ENCODE measurements at regions not wholly inside any gene's neighbourhood (a gene's known extent, or its start where the extent isn't known, plus 50 kb on each side); places are given as distances from the start of the nearest gene placed in this dataset.

DNA sequence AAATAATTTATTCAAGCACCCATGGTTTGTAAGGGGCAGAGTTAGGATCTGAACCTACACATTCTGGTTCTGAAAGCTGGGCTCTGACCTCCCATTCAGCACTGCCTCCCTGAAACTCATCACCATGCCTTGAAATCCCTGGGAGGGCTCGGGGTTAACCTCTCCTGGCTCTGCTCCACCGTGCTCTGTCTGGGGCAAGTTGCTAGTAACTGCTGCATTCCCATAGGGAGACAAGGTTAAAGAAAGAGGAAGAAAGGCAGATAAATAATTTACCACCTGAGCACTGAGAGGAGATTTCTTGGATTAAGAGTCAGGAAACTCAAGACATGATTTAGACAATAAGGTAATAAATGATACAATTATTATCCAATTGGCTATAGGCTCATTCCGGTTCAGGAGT is 199.3 kb downstream of the KIF18A start:
- Histone ChIP-seq H4K20me1 (ENCODE audit: control insufficient read depth, insufficient read depth) (no peaks in the 10 kb centered on the region), H3K27ac (ENCODE audit: control insufficient read depth, insufficient read depth) (no peak overlapping the region), H2AFZ (ENCODE audit: control insufficient read depth, low read depth, low read length) (no peak overlapping the region), H3K4me3 (no peak overlapping the region), H3K4me1 (ENCODE audit: control insufficient read depth, insufficient read depth, low read length) (peaks cover 1% of the 10 kb centered on the region), H3K9ac (ENCODE audit: control insufficient read depth, insufficient read depth, low read length) (no peak overlapping the region), H3K27me3 (replicated peaks in 1 of 2; ENCODE audit: control insufficient read depth in 2 of 2, insufficient read depth in 2 of 2, low read length in 1 of 2) (no peaks in the 10 kb centered on the region), H3K79me2 (ENCODE audit: control insufficient read depth, insufficient read depth, low read length) (no peaks in the 10 kb centered on the region), H3K4me2 (ENCODE audit: control insufficient read depth, insufficient read depth) (no peak overlapping the region), H3K36me3 (ENCODE audit: control insufficient read depth in 2 of 2, insufficient read depth in 2 of 2, low read length in 1 of 2) (no peaks in the 10 kb centered on the region), H3K9me3 (replicated peaks; ENCODE audit: control insufficient read depth, insufficient read depth, low read length) (no peaks in the 10 kb centered on the region)
- ChIA-PET CTCF (no interaction called here), RAD21 (ENCODE audit: unreplicated experiment) (no interaction called here), POLR2A (no interaction called here), SMC1A (ENCODE audit: uncharacterized antibody, unreplicated experiment) (no interaction called here)
- intact Hi-C loops (cut with micrococcal nuclease; ENCODE audit: unreplicated experiment) (no loop called here), in situ Hi-C loops (cut with MboI) (no loop called here)
- FAIRE-seq = no peak
- no peak for ATAC-seq
- no peak for DNase-seq (ENCODE audit: low read depth, low spot score)
- no TSS peak for BruUV-seq (replicated peaks)
- 8% methylated on average over 3 of the region's 3 CpGs for WGBS (ENCODE audit: insufficient coverage, insufficient replicate concordance, low lambda C conversion rate, missing lambda C conversion rate)
- no peak for TF ChIP-seq ZNF217 (IDR thresholded peaks at IDR 0.05)
- TF ChIP-seq, protein P1, sequence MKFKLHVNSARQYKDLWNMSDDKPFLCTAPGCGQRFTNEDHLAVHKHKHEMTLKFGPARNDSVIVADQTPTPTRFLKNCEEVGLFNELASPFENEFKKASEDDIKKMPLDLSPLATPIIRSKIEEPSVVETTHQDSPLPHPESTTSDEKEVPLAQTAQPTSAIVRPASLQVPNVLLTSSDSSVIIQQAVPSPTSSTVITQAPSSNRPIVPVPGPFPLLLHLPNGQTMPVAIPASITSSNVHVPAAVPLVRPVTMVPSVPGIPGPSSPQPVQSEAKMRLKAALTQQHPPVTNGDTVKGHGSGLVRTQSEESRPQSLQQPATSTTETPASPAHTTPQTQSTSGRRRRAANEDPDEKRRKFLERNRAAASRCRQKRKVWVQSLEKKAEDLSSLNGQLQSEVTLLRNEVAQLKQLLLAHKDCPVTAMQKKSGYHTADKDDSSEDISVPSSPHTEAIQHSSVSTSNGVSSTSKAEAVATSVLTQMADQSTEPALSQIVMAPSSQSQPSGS (IDR thresholded peaks at IDR 0.05; ENCODE audit: low read length) = no peak

DNA sequence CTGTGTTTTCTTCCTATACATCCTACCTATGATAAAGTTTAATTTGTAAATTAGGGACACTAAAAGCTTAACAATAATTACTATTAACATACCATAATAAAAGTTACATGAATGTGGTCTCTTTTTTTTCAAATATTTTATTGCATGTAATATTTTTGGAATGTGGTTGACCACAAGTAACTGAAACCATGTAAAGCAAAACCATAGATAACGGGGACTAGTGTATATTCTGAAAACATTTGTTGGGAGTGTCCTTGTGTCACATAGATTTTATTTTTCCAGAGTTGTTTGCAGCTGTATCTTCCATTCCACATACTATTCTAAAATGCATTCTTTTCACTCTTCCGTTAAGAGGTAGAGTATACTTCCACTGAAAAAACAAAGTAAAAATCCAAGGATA is 200.4 kb downstream of the KIF18A start:
- SMC1A ChIA-PET (ENCODE audit: uncharacterized antibody, unreplicated experiment) = interaction anchor here (1.0 to 2.1 kb wide), 5 partner anchors 9 to 256 kb away, joined by 3 to 10 read pairs (median 4); no protein-coding TSS in a partner anchor

More for the DNA sequence above, 200.4 kb downstream of the KIF18A start:
- ATAC-seq = peak; percentile 23
- Histone ChIP-seq H2AFZ (ENCODE audit: control insufficient read depth, low read depth, low read length) (no peak overlapping the region), H3K27ac (ENCODE audit: control insufficient read depth, insufficient read depth) (no peak overlapping the region), H3K4me2 (ENCODE audit: control insufficient read depth, insufficient read depth) (peak overlapping the region; percentile 26; the same call in 1 of the 2 replicates), H3K4me3 (no peak overlapping the region), H4K20me1 (ENCODE audit: control insufficient read depth, insufficient read depth) (no peaks in the 10 kb centered on the region), H3K36me3 (ENCODE audit: control insufficient read depth in 2 of 2, insufficient read depth in 2 of 2, low read length in 1 of 2) (no peaks in the 10 kb centered on the region), H3K9me3 (replicated peaks; ENCODE audit: control insufficient read depth, insufficient read depth, low read length) (no peaks in the 10 kb centered on the region), H3K27me3 (replicated peaks in 1 of 2; ENCODE audit: control insufficient read depth in 2 of 2, insufficient read depth in 2 of 2, low read length in 1 of 2) (no peaks in the 10 kb centered on the region), H3K79me2 (ENCODE audit: control insufficient read depth, insufficient read depth, low read length) (no peaks in the 10 kb centered on the region), H3K4me1 (ENCODE audit: control insufficient read depth, insufficient read depth, low read length) (no peaks in the 10 kb centered on the region; the same call in 1 of the 2 replicates), H3K9ac (ENCODE audit: control insufficient read depth, insufficient read depth, low read length) (no peak overlapping the region)
- no peak for DNase-seq (ENCODE audit: low read depth, low spot score)
- FAIRE-seq = no peak
- RAD21 ChIA-PET (ENCODE audit: unreplicated experiment) = interaction anchor here (1.2 kb wide), 1 partner anchor 9 kb away, joined by 10 read pairs; no protein-coding TSS in a partner anchor
- in situ Hi-C loops (cut with MboI) = no loop called here
- 47% methylated on average over 2 of the region's 2 CpGs for WGBS (ENCODE audit: insufficient coverage, insufficient replicate concordance, low lambda C conversion rate, missing lambda C conversion rate)
- CTCF ChIA-PET = no interaction called here
- BruUV-seq (replicated peaks) = no TSS peak
- intact Hi-C loops (cut with micrococcal nuclease; ENCODE audit: unreplicated experiment) = no loop called here
- TF ChIP-seq RUNX3 (IDR thresholded peaks at IDR 0.05; ENCODE audit: low read length) (peak; percentile 63), EED (IDR thresholded peaks at IDR 0.05; ENCODE audit: low read depth) (no peak), EZH2 (IDR thresholded peaks at IDR 0.05; ENCODE audit: borderline replicate concordance, control insufficient read depth, low read depth, low read length) (no peak), MEF2B (IDR thresholded peaks at IDR 0.05; ENCODE audit: partially characterized antibody, poor library complexity, severe bottlenecking) (peak; percentile 35)
- POLR2A ChIA-PET = no interaction called here
